ENCODE measurements at regions not wholly inside any gene's neighbourhood (a gene's known extent, or its start where the extent isn't known, plus 50 kb on each side); places are given as distances from the start of the nearest gene placed in this dataset.
A peak's percentile ranks its signal among the peaks of the same experiment; 100 is the strongest.

- Histone ChIP-seq H3K4me1 (ENCODE audit: control insufficient read depth, extremely low read depth, insufficient read depth, low read length) (no peaks in the 10 kb centered on the region), H4K20me1 (replicated peaks; ENCODE audit: control insufficient read depth, extremely low read depth, insufficient read depth, low read length) (no peaks in the 10 kb centered on the region), H3K27ac (ENCODE audit: insufficient read depth, low read depth, low read length) (no peak overlapping the region), H3K36me3 (ENCODE audit: control insufficient read depth in 2 of 2, extremely low read depth in 1 of 2, insufficient read depth in 2 of 2, low read length in 2 of 2) (no peaks in the 10 kb centered on the region), H3K27me3 (ENCODE audit: control insufficient read depth in 2 of 2, insufficient read depth in 2 of 2, low read length in 2 of 2) (no peaks in the 10 kb centered on the region), H3K9ac (replicated peaks; ENCODE audit: extremely low read depth, insufficient read depth, low read length) (no peak overlapping the region), H2AFZ (ENCODE audit: low read depth, low read length) (no peak overlapping the region), H3K4me2 (ENCODE audit: insufficient read depth, low read length) (no peak overlapping the region), H3K9me1 (replicated peaks; ENCODE audit: control insufficient read depth, extremely low read depth, insufficient read depth, low read length) (no peaks in the 10 kb centered on the region), H3K79me2 (ENCODE audit: control insufficient read depth, insufficient read depth, low read length) (no peaks in the 10 kb centered on the region), H3K9me3 (replicated peaks; ENCODE audit: control insufficient read depth, insufficient read depth, low read length) (no peaks in the 10 kb centered on the region), H3K4me3 (replicated peaks in 1 of 3; ENCODE audit: insufficient read depth in 1 of 3, low read depth in 1 of 3, low read length in 3 of 3) (no peak overlapping the region)
- CTCF ChIA-PET = interaction anchor here (2.3 kb wide), 1 partner anchor 32 kb away, joined by 8 read pairs; no protein-coding TSS in a partner anchor
- intact Hi-C loops (cut with micrococcal nuclease) = loop anchor here (10.0 kb wide), 1 partner anchor 221 kb away; no protein-coding TSS in a partner anchor
- DNase-seq (ENCODE audit: low read depth, low spot score) (peak; percentile 7), FAIRE-seq (no peak)
- TF ChIP-seq POLR2AphosphoS5 (IDR thresholded peaks at IDR 0.05; ENCODE audit: insufficient read depth, low read depth, low read length) = no peak
- TF ChIP-seq EZH2 (IDR thresholded peaks at IDR 0.05; ENCODE audit: borderline replicate concordance, low read depth, low read length, severe bottlenecking) = no peak
- TF ChIP-seq CTCF (IDR thresholded peaks at IDR 0.05; ENCODE audit: extremely low read depth in 1 of 2, insufficient read depth in 1 of 2, low read depth in 1 of 2, low read length in 2 of 2) = no peak
- TF ChIP-seq MAX (IDR thresholded peaks at IDR 0.05; ENCODE audit: insufficient read depth, insufficient read length) = no peak
- no peak for TF ChIP-seq POLR2A (IDR thresholded peaks at IDR 0.05; ENCODE audit: low read depth, low read length)
- no peak for TF ChIP-seq JUN (IDR thresholded peaks at IDR 0.05; ENCODE audit: borderline replicate concordance, insufficient read depth, insufficient read length, low read depth)
- TF ChIP-seq MYC (IDR thresholded peaks at IDR 0.05; ENCODE audit: low read depth, low read length) = no peak
- no peak for TF ChIP-seq FOS (IDR thresholded peaks at IDR 0.05; ENCODE audit: borderline replicate concordance, insufficient read depth, low read length)
- no peak for TF ChIP-seq GATA2 (IDR thresholded peaks at IDR 0.05; ENCODE audit: insufficient read depth, insufficient read length, low read depth, low read length)
- POLR2A ChIA-PET = no interaction called here
- no TSS peak for BruUV-seq (replicated peaks)
- dilution Hi-C loops (cut with MboI; ENCODE audit: extremely low pct_ligation_motif_present, low sequenced_read_pairs) = no loop called here
These were observed 80.5 kb upstream of the KIF26B start for GRCh38 chr1:245074232-245074747.
